ENCODE measurements at regions not wholly inside any gene's neighbourhood (a gene's known extent, or its start where the extent isn't known, plus 50 kb on each side); places are given as distances from the start of the nearest gene placed in this dataset.

DNA sequence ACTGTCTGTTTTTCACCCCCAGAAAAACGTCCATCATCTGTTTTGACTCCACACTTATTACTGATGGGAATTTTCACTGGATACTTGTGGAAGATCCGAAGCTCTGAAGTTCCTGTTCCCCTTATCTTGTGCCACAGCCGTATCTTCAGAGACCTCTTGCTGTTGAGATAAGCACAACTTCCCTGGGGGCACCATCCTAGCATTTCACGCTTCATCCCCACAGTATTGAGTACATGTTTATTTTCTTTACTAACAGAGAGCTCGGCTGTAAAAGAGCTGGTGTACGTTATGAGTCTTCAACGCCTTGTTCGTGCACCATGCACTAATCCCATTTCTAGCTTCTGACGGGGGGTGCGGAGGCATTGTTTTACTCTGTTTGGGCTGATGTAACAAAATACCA, 813.6 kb upstream of the EEF2KMT start:
- TF ChIP-seq ZNF202 (tag by site-specific recombination; IDR thresholded peaks at IDR 0.05; ENCODE audit: borderline replicate concordance) (no peak), ZNF221 (tag by site-specific recombination; IDR thresholded peaks at IDR 0.05; ENCODE audit: borderline replicate concordance) (no peak), CTCF (tag by site-specific recombination; IDR thresholded peaks at IDR 0.05) (no peak), ZNF704 (tag by site-specific recombination; IDR thresholded peaks at IDR 0.05) (no peak), ZNF777 (tag by site-specific recombination; IDR thresholded peaks at IDR 0.05; ENCODE audit: borderline replicate concordance) (no peak), ZNF114 (tag by site-specific recombination; IDR thresholded peaks at IDR 0.05) (no peak), YY2 (tag by site-specific recombination; IDR thresholded peaks at IDR 0.05) (no peak), ZNF510 (tag by site-specific recombination; IDR thresholded peaks at IDR 0.05; ENCODE audit: insufficient replicate concordance) (no peak), ZNF341 (tag by site-specific recombination; IDR thresholded peaks at IDR 0.05; ENCODE audit: low read depth) (no peak)
- TF ChIP-seq, protein P1, sequence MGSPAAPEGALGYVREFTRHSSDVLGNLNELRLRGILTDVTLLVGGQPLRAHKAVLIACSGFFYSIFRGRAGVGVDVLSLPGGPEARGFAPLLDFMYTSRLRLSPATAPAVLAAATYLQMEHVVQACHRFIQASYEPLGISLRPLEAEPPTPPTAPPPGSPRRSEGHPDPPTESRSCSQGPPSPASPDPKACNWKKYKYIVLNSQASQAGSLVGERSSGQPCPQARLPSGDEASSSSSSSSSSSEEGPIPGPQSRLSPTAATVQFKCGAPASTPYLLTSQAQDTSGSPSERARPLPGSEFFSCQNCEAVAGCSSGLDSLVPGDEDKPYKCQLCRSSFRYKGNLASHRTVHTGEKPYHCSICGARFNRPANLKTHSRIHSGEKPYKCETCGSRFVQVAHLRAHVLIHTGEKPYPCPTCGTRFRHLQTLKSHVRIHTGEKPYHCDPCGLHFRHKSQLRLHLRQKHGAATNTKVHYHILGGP (tag by site-specific recombination; IDR thresholded peaks at IDR 0.05), result no peak
- TF ChIP-seq, protein P2, sequence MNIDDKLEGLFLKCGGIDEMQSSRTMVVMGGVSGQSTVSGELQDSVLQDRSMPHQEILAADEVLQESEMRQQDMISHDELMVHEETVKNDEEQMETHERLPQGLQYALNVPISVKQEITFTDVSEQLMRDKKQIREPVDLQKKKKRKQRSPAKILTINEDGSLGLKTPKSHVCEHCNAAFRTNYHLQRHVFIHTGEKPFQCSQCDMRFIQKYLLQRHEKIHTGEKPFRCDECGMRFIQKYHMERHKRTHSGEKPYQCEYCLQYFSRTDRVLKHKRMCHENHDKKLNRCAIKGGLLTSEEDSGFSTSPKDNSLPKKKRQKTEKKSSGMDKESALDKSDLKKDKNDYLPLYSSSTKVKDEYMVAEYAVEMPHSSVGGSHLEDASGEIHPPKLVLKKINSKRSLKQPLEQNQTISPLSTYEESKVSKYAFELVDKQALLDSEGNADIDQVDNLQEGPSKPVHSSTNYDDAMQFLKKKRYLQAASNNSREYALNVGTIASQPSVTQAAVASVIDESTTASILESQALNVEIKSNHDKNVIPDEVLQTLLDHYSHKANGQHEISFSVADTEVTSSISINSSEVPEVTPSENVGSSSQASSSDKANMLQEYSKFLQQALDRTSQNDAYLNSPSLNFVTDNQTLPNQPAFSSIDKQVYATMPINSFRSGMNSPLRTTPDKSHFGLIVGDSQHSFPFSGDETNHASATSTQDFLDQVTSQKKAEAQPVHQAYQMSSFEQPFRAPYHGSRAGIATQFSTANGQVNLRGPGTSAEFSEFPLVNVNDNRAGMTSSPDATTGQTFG (tag by site-specific recombination; IDR thresholded peaks at IDR 0.05; ENCODE audit: borderline replicate concordance), result no peak

Measured in HEK293 (cell line).